ENCODE measurements at regions not wholly inside any gene's neighbourhood (a gene's known extent, or its start where the extent isn't known, plus 50 kb on each side); places are given as distances from the start of the nearest gene placed in this dataset.

GRCh38 chr15:93895976-93896770 lies 335.2 kb upstream of the MCTP2 start:
- TF ChIP-seq CTCF (conservative IDR thresholded peaks at IDR 0.05; ENCODE audit: low read depth, low read length): no peak
- H3K4me3 ChIP-seq (ENCODE audit: low read depth, low read length): no peak overlapping the region
- no peak for DNase-seq (ENCODE audit: low read depth)

GRCh38 chr15:93894438-93895036 lies 336.8 kb upstream of the MCTP2 start:
- DNase-seq (ENCODE audit: low read depth): no peak
- H3K4me3 ChIP-seq (ENCODE audit: low read depth, low read length): no peak overlapping the region
- TF ChIP-seq CTCF (conservative IDR thresholded peaks at IDR 0.05; ENCODE audit: low read depth, low read length): no peak

- no peak for DNase-seq (ENCODE audit: low read depth)
- no peak for TF ChIP-seq CTCF (conservative IDR thresholded peaks at IDR 0.05; ENCODE audit: low read depth, low read length)
- H3K4me3 ChIP-seq (ENCODE audit: low read depth, low read length): no peak overlapping the region
Observed at GRCh38 chr15:93887151-93887550, 344.2 kb upstream of the MCTP2 start.

GRCh38 chr15:93882779-93883178 lies 348.6 kb upstream of the MCTP2 start:
- no peak for DNase-seq (ENCODE audit: low read depth)
- no peak overlapping the region for H3K4me3 ChIP-seq (ENCODE audit: low read depth, low read length)
- TF ChIP-seq CTCF (conservative IDR thresholded peaks at IDR 0.05; ENCODE audit: low read depth, low read length): no peak

GRCh38 chr15:93882141-93882540 lies 349.2 kb upstream of the MCTP2 start:
- H3K4me3 ChIP-seq (ENCODE audit: low read depth, low read length): no peak overlapping the region
- no peak for TF ChIP-seq CTCF (conservative IDR thresholded peaks at IDR 0.05; ENCODE audit: low read depth, low read length)
- DNase-seq (ENCODE audit: low read depth): no peak

GRCh38 chr15:93881310-93881709 lies 350.1 kb upstream of the MCTP2 start:
- DNase-seq (ENCODE audit: low read depth): no peak
- no peak overlapping the region for H3K4me3 ChIP-seq (ENCODE audit: low read depth, low read length)
- no peak for TF ChIP-seq CTCF (conservative IDR thresholded peaks at IDR 0.05; ENCODE audit: low read depth, low read length)

GRCh38 chr15:93880358-93880757 lies 351.0 kb upstream of the MCTP2 start:
- DNase-seq (ENCODE audit: low read depth): no peak
- TF ChIP-seq CTCF (conservative IDR thresholded peaks at IDR 0.05; ENCODE audit: low read depth, low read length): no peak
- no peak overlapping the region for H3K4me3 ChIP-seq (ENCODE audit: low read depth, low read length)

All from epithelial cell of proximal tubule (primary cell).